HCT116 (cell line): ENCODE measurements at regions not wholly inside any gene's neighbourhood (a gene's known extent, or its start where the extent isn't known, plus 50 kb on each side); places are given as distances from the start of the nearest gene placed in this dataset.

ENCODE experiments used
- ATAC-seq: fragments of 200-7000 bp; cut with Tn5 transposase; 2 replicates; pipeline ENCODE4 v1.9.1; 2020; ENCODE audit warnings: mild to moderate bottlenecking, moderate library complexity
- BruUV-seq: library from RNA; stranded (reverse); fragments of 400-500 nt; replicated peaks from 2 replicates; lab custom pipeline; 2021; lab: Mats Ljungman, UMichigan
- CTCF ChIA-PET: fragments of 300-600 bp; sonication (Branson Sonifier 250); formaldehyde crosslinking; loops from one replicate; lab custom pipeline; 2021; ENCODE audit warnings: antibody characterized with exemption; lab: Charles Lee
- POLR2A ChIA-PET: fragments of 300-600, 350-600 bp; sonication (Branson Sonifier 250); formaldehyde crosslinking; loops from one replicate; lab custom pipeline; 2021; ENCODE audit warnings: antibody characterized with exemption; lab: Charles Lee
- RAD21 ChIA-PET, 2 experiments: fragments of 300-600 bp; sonication (Branson Sonifier 250); formaldehyde crosslinking; loops; one replicate each; lab custom pipeline; 2023; ENCODE audit warnings: low total read pairs in 2 of 2; ENCODE audit not compliant: uncharacterized antibody in 2 of 2, unreplicated experiment in 2 of 2, low non-redundant PET in 1 of 2; lab: Charles Lee
- DNase-seq: peaks from one replicate; pipeline ENCODE4 v3.0.0-alpha.2; 2010; ENCODE audit warnings: low read depth, low spot score
- H2AFZ ChIP-seq: fragments of 200-600 bp; shearing (Covaris generic), sonication (generic); 2 replicates; pipeline ENCODE4 v1.6.1; 2017; ENCODE audit warnings: low read depth, mixed run types, mixed read lengths, antibody characterized with exemption, low read length; ENCODE audit not compliant: poor library complexity, severe bottlenecking
- H3K27ac ChIP-seq: 2 replicates; pipeline ENCODE4 v1.5.1; 2012; ENCODE audit warnings: low read depth, low read length
- H3K27me3 ChIP-seq: fragments of 200-600 bp; sonication (generic); 2 replicates; pipeline ENCODE4 v1.6.1; 2016; ENCODE audit warnings: mixed run types, low read length, mixed read lengths; ENCODE audit not compliant: insufficient read depth
- H3K36me3 ChIP-seq, 2 experiments: fragments of 200-500 bp in 1 of 2; fragments of 200-600 bp in 1 of 2; sonication (Bioruptor generic) in 1 of 2; sonication (generic) in 1 of 2; 2 replicates each; pipeline versions ENCODE4 v1.5.1 to v1.6.1; 2014 to 2016; ENCODE audit warnings: low read length in 2 of 2, inconsistent platforms in 1 of 2, mixed read lengths in 1 of 2, mixed run types in 1 of 2; ENCODE audit not compliant: insufficient read depth in 2 of 2, control insufficient read depth in 1 of 2
- H3K4me1 ChIP-seq, 2 experiments: fragments of 200-600 bp in 1 of 2; sonication (generic) in 1 of 2; 2 replicates each; pipeline versions ENCODE4 v1.5.1 to v1.6.1; 2012 to 2017; ENCODE audit warnings: low read length in 2 of 2, inconsistent platforms in 1 of 2, mild to moderate bottlenecking in 1 of 2, mixed read lengths in 1 of 2, mixed run types in 1 of 2, moderate library complexity in 1 of 2; ENCODE audit not compliant: insufficient read depth in 2 of 2, control insufficient read depth in 1 of 2
- H3K4me2 ChIP-seq: fragments of 200-600 bp; sonication (generic); 2 replicates; pipeline ENCODE4 v1.6.1; 2017; ENCODE audit warnings: mixed run types, low read length, mixed read lengths
- H3K4me3 ChIP-seq, 2 experiments: fragments of 200-600 bp in 1 of 2; sonication (generic) in 1 of 2; replicated peaks in 1 of 2; 2 replicates each; pipeline ENCODE4 v1.5.1; 2011 to 2016; ENCODE audit warnings: low read length in 2 of 2, control low read depth in 1 of 2, low read depth in 1 of 2, mild to moderate bottlenecking in 1 of 2, mixed read lengths in 1 of 2, mixed run types in 1 of 2
- H3K79me2 ChIP-seq: fragments of 200-600 bp; sonication (generic); 2 replicates; pipeline ENCODE4 v1.6.1; 2017; ENCODE audit warnings: mild to moderate bottlenecking, mixed run types, low read length, moderate library complexity, mixed read lengths; ENCODE audit not compliant: insufficient read depth
- H3K9ac ChIP-seq: fragments of 200-600 bp; sonication (generic); 2 replicates; pipeline ENCODE4 v1.6.1; 2016; ENCODE audit warnings: low read length, mixed read lengths
- H3K9me2 ChIP-seq: fragments of 200-600 bp; sonication (generic), shearing (Covaris generic); 2 replicates; pipeline ENCODE4 v1.6.1; 2017; ENCODE audit warnings: mixed run types, mild to moderate bottlenecking, moderate library complexity; ENCODE audit not compliant: insufficient read depth
- H3K9me3 ChIP-seq, 2 experiments: fragments of 200-500 bp in 1 of 2; fragments of 200-600 bp in 1 of 2; sonication (Bioruptor generic) in 1 of 2; sonication (generic) in 1 of 2; 2 replicates each; pipeline ENCODE4 v1.6.1; 2014 to 2017; ENCODE audit warnings: low read length in 2 of 2, mixed read lengths in 2 of 2, inconsistent platforms in 1 of 2, low read depth in 1 of 2, mild to moderate bottlenecking in 1 of 2, mixed run types in 1 of 2, moderate library complexity in 1 of 2; ENCODE audit not compliant: control insufficient read depth in 1 of 2, insufficient read depth in 1 of 2
- H4K20me1 ChIP-seq: fragments of 200-600 bp; sonication (generic), shearing (Covaris generic); 2 replicates; pipeline ENCODE4 v1.6.1; 2017; ENCODE audit warnings: mixed run types, mild to moderate bottlenecking, moderate library complexity; ENCODE audit not compliant: insufficient read depth
- CBX3 ChIP-seq: IDR thresholded peaks from 2 replicates; pipeline ENCODE4 v1.6.1; 2012; ENCODE audit warnings: low read depth
- CEBPB ChIP-seq: IDR thresholded peaks from 2 replicates; pipeline ENCODE4 v1.6.1; 2012; ENCODE audit warnings: low read depth
- EGR1 ChIP-seq: IDR thresholded peaks from 2 replicates; pipeline ENCODE4 v1.6.1; 2012; ENCODE audit warnings: low read depth
- EZH2phosphoT487 ChIP-seq: fragments of 200-600 bp; IDR thresholded peaks from 2 replicates; pipeline ENCODE4 v1.6.1; 2018; ENCODE audit warnings: antibody characterized with exemption, borderline replicate concordance
- JUND ChIP-seq: IDR thresholded peaks from 2 replicates; pipeline ENCODE4 v1.6.1; 2012
- MAX ChIP-seq: IDR thresholded peaks from 2 replicates; pipeline ENCODE4 v1.6.1; 2012
- POLR2A ChIP-seq: IDR thresholded peaks from 2 replicates; pipeline ENCODE4 v1.7.0; 2011; ENCODE audit warnings: borderline replicate concordance; ENCODE audit not compliant: insufficient read depth, insufficient read length; ENCODE audit errors: extremely low read depth
- POLR2AphosphoS5 ChIP-seq: IDR thresholded peaks from 2 replicates; pipeline ENCODE4 v1.6.1; 2011; ENCODE audit warnings: mild to moderate bottlenecking, low read depth, low read length, moderate library complexity
- RAD21 ChIP-seq: IDR thresholded peaks from 2 replicates; pipeline ENCODE4 v1.6.1; 2012; ENCODE audit warnings: low read depth, mild to moderate bottlenecking
- SIN3A ChIP-seq: IDR thresholded peaks from 2 replicates; pipeline ENCODE4 v1.6.1; 2012; ENCODE audit warnings: low read depth
- SP1 ChIP-seq: IDR thresholded peaks from 2 replicates; pipeline ENCODE4 v1.6.1; 2012; ENCODE audit warnings: low read depth
- TCF7L2 ChIP-seq: IDR thresholded peaks from 2 replicates; pipeline ENCODE4 v1.7.0; 2011; ENCODE audit warnings: borderline replicate concordance, inconsistent platforms; ENCODE audit not compliant: insufficient read depth, insufficient read length; ENCODE audit errors: extremely low read depth
- YY1 ChIP-seq: IDR thresholded peaks from 2 replicates; pipeline ENCODE4 v1.6.1; 2011; ENCODE audit warnings: low read length, low read depth, moderate library complexity, mild to moderate bottlenecking; ENCODE audit not compliant: insufficient replicate concordance; ENCODE audit errors: extremely low read depth
- ZBTB33 ChIP-seq: IDR thresholded peaks from 2 replicates; pipeline ENCODE4 v1.6.1; 2011; ENCODE audit warnings: mild to moderate bottlenecking, low read length, moderate library complexity; ENCODE audit not compliant: insufficient replicate concordance; ENCODE audit errors: extremely low read depth
- ZFX ChIP-seq: fragments of 450-650 bp; IDR thresholded peaks from 2 replicates; pipeline ENCODE4 v1.6.1; 2017
- ZNF274 ChIP-seq: fragments of 200-500 bp; sonication (Bioruptor generic); IDR thresholded peaks from 2 replicates; pipeline ENCODE4 v1.6.1; 2014; ENCODE audit warnings: mild to moderate bottlenecking, low read depth, low read length, inconsistent platforms
- intact Hi-C: fragments of 100-400 bp; cut with micrococcal nuclease; formaldehyde crosslinking; loops from 2 replicates; pipeline ENCODE4 v1.10.0; 2022
- TF ChIP-seq, protein P1 (sequence below): IDR thresholded peaks from 2 replicates; pipeline ENCODE4 v1.6.1; 2012; ENCODE audit warnings: low read depth

DNA sequence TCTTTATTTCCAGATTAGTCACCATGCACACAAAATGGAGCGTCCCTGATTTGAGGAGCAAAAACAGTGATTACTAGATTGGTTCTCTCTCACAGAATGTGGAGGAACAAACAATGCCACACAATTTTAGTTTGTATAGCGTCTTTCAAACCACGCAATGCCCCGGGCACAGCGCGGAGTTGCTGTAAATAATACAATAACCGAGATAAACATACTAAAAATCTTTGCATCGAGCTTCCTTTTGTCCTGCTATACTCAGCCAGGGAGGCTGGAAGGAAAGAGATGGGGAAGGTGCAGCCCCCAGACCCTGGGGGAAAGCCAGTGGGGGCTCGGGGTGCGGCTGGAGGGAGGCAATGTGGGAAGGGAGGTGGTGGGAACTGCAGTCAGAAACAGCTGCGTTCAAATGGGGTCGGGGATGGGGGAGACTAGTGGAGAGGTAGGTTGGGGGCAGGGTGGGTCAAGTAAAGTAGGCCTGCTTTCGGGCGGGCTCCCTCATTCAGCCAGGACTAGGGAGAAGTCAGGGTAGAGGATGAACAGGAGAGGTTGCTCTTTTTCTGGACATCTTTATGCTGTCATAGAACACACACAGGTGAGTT lies 366.3 kb downstream of the RPS6KC1 start:
- Histone ChIP-seq H3K27me3 (peaks cover 9% of the 10 kb centered on the region; the same call in 1 of the 2 replicates), H3K4me3 (no peak overlapping the region), H3K9me2 (no peaks in the 10 kb centered on the region), H3K4me2 (no peak overlapping the region), H3K36me3 (no peaks in the 10 kb centered on the region), H3K27ac (no peak overlapping the region), H3K9me3 (no peaks in the 10 kb centered on the region), H3K9ac (no peak overlapping the region), H4K20me1 (no peaks in the 10 kb centered on the region), H3K4me1 (no peaks in the 10 kb centered on the region), H3K79me2 (no peaks in the 10 kb centered on the region), H2AFZ (no peak overlapping the region)
- ATAC-seq (no peak), DNase-seq (no peak)
- ChIA-PET POLR2A (no interaction called here), CTCF (no interaction called here), RAD21 (no interaction called here)
- TF ChIP-seq EZH2phosphoT487 (no peak), MAX (no peak), CBX3 (no peak), SP1 (no peak), POLR2A (no peak), EGR1 (no peak), POLR2AphosphoS5 (no peak), ZBTB33 (no peak), ZNF274 (no peak), RAD21 (no peak), YY1 (no peak), JUND (no peak), SIN3A (no peak), TCF7L2 (no peak), CEBPB (no peak), ZFX (no peak)
- TF ChIP-seq, protein P1, sequence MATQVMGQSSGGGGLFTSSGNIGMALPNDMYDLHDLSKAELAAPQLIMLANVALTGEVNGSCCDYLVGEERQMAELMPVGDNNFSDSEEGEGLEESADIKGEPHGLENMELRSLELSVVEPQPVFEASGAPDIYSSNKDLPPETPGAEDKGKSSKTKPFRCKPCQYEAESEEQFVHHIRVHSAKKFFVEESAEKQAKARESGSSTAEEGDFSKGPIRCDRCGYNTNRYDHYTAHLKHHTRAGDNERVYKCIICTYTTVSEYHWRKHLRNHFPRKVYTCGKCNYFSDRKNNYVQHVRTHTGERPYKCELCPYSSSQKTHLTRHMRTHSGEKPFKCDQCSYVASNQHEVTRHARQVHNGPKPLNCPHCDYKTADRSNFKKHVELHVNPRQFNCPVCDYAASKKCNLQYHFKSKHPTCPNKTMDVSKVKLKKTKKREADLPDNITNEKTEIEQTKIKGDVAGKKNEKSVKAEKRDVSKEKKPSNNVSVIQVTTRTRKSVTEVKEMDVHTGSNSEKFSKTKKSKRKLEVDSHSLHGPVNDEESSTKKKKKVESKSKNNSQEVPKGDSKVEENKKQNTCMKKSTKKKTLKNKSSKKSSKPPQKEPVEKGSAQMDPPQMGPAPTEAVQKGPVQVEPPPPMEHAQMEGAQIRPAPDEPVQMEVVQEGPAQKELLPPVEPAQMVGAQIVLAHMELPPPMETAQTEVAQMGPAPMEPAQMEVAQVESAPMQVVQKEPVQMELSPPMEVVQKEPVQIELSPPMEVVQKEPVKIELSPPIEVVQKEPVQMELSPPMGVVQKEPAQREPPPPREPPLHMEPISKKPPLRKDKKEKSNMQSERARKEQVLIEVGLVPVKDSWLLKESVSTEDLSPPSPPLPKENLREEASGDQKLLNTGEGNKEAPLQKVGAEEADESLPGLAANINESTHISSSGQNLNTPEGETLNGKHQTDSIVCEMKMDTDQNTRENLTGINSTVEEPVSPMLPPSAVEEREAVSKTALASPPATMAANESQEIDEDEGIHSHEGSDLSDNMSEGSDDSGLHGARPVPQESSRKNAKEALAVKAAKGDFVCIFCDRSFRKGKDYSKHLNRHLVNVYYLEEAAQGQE = no peak
- no TSS peak for BruUV-seq
- intact Hi-C loops = no loop called here
